ENCODE measurements at regions not wholly inside any gene's neighbourhood (a gene's known extent, or its start where the extent isn't known, plus 50 kb on each side); places are given as distances from the start of the nearest gene placed in this dataset.
A peak's percentile ranks its signal among the peaks of the same experiment; 100 is the strongest.

DNA sequence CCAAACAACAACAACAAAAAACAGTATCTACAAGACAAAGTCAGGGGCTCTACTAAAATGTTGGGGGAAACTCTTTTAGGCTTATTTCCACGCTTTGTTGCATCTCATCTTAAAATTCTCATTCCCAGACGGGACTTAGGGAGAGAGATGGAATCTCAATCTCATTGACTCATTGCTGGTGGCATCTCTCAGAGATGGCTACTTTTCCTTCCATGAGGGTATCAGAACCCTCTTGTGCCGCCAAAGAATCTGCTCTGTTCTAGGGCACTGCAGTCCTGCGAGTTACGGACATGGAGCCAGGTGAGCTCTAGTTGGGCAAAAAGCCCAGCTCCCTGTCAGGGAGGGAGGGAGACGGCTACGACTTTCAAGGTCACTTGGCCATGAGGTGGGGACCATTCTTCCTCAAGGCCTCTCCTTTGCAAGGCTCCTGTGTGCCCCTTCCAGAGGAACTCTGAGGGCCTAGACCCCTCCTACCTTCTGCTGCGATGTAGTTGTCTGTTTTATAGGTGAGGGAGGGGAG lies 68.0 kb downstream of the MYCN start:
- no peak for DNase-seq (ENCODE audit: low spot score)

DNA sequence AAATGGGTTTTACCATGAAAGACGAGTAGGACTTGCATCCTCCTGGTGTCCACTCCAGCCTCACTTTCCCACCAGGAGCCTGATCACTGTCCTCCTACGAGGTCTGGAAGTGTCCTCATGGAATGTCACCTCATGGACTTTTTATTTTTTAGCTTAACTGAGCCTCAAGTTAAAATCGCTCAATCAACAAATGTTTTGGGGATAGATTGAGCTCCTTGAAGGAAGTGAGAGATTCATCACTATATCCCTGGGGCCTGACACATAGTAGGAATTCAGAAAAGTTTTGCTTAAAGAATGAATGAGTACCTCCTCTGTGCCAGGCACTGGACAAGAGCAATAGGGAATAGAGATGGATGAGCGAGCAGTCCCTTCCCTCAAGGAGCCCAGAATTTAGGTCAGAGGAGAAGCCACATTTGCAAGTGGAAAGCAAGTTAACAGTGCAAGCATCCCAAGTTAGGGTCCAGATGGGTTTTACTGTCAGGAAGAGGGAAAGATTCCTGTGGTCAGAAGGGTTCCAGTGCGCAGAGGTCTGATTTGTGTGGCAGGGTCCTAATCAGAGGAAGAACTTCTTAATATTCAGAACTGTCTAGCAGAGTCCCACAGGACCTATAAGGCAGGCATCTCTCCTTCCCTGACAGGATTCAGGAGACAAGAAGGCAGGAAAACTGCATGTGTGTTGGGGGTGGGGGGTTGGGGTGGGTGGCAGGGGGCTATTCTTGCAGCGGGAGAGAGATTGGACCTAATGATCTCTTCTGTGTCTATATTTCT lies 67.0 kb downstream of the MYCN start:
- no peak for DNase-seq (ENCODE audit: low spot score)

DNA sequence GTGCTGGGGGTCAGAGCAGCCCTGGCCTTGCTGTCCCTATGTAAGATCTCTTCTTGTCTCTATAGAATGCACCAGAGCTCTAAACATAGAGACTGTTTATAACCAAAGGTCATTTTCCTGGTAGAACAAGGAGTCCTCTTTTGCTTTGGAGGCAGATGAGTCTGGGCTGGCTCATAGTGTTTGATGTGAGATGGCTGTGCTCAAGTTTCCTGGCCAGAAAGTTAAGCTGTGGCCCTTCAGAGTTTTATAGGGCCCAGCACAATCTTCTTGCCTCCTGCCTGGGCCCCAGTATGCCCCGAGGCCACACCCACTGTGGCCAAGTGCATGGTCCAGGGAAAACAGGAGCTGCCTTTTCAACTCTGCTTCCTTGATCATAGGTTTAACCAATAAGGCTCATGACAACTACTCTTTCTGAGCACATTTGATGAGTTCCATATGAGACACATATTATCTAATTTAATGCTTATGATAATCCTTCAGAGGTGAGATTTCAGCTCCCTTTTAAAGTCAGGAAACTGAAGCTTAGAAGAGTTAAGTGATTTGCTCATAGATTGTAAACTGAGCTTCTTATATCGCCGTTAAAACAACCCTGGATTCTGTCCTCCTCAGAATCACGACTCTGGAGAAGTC lies 66.3 kb downstream of the MYCN start:
- DNase-seq (ENCODE audit: low spot score), result no peak

GRCh38 chr2:16005816-16006536 lies 65.6 kb downstream of the MYCN start:
- peak; percentile 57 for DNase-seq (ENCODE audit: low spot score)

DNA sequence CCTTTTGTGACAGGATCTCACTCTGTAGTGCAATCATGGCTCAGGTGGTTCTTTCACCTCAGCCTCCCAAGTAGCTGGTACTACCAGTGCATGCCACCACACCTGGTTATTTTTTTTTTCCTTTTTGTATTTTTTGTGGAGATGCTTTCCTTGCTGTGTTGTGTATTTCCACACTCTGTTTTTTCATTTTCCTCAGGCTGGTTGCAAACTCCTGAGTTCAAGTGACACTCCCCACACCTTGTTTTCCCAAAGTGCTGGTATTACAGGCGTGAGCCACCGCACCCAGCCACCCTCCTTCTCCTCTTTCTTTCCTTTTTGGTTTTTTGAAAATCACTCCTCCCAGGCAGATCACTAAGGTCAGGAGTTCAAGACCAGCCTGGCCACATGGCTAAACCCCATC lies 65.0 kb downstream of the MYCN start:
- DNase-seq (ENCODE audit: low spot score), result no peak

DNA sequence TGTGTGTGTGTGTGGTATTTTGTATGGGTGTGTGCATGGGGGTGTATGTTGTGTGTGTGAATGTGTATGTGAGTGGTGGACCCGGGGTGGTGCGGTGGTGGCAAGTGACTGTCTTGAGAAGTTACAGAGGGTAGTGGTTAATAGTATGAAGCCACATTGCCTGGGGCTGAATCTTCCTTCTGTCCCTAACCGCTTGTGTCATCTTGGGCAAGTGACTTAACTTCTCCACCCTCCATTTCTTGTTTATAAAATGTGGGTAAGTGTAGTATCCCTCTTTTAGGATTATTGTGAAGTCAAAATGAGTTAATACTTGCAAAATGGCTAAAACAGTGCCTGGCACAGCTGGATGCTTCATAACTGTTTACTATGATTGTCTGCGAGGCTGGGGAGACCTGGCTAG lies 63.5 kb downstream of the MYCN start:
- DNase-seq (ENCODE audit: low spot score), result no peak

DNA sequence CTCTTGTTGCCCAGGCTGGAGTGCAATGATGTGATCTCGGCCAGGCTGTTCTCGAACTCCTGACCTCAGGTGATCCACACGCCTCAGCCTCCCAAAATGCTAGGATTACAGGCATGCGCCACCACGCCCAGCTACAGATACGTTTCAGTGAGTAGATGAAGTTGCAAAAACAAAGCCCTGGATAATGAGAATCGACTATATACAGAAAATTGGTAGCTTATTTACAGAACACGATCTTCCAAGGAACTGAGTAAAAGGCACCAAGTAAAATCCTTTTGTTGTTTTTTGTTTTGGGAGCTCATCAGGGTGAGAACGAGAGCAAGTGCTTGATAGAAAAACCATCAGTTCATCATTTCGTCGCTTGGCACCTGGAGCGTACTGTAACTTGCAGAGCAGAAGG lies 62.8 kb downstream of the MYCN start:
- DNase-seq (ENCODE audit: low spot score), result no peak

GRCh38 chr2:16002575-16002974 lies 62.2 kb downstream of the MYCN start:
- DNase-seq (ENCODE audit: low spot score), result no peak

DNA sequence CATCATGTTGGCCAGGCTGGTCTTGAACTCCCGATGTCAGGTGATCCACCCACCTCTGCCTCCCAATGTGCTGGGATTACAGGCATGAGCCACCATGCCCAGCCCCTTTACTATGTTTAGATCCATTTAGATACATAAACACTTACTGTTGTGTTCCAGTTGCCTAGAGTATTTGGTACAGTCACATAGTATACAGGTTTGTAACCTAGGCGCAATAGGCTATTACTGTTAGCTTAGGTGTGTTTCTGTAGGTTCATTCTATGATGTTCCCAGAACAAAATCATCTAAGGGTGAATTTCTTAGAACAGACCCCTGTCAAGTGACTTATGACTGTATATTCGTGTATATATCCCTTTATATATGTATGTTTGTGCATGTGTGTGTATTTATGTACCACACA lies 61.8 kb downstream of the MYCN start:
- DNase-seq (ENCODE audit: low spot score), result no peak

- DNase-seq (ENCODE audit: low spot score), result no peak
Measured at GRCh38 chr2:16000642-16001041, 60.3 kb downstream of the MYCN start.

- no peak for DNase-seq (ENCODE audit: low spot score)
Measured at GRCh38 chr2:15999596-16000469, 59.5 kb downstream of the MYCN start.

- no peak for DNase-seq (ENCODE audit: low spot score)
Measured at GRCh38 chr2:15997728-15998280, 57.5 kb downstream of the MYCN start.

- no peak for DNase-seq (ENCODE audit: low spot score)
Measured at GRCh38 chr2:15996536-15997423, 56.4 kb downstream of the MYCN start.

Measured in ureter (tissue), 1 donor.